ENCODE measurements at regions not wholly inside any gene's neighbourhood (a gene's known extent, or its start where the extent isn't known, plus 50 kb on each side); places are given as distances from the start of the nearest gene placed in this dataset.

GRCh38 chr14:55840821-55841220 is 260.8 kb downstream of the KTN1 start:
- Histone ChIP-seq H3K9me3 (ENCODE audit: control insufficient read depth in 4 of 4, insufficient read depth in 3 of 4, low read length in 3 of 4) (no peaks in the 10 kb centered on the region), H3K27ac (ENCODE audit: low read depth in 1 of 2, low read length in 1 of 2) (peak overlapping the region in 1 of 2 donors; percentile 13), H3K36me3 (ENCODE audit: control insufficient read depth in 4 of 4, insufficient read depth in 4 of 4, low read length in 4 of 4) (no peaks in the 10 kb centered on the region), H3K4me1 (ENCODE audit: control insufficient read depth in 5 of 5, insufficient read depth in 5 of 5, low read length in 5 of 5) (no peaks in the 10 kb centered on the region), H3K9ac (ENCODE audit: insufficient read depth in 1 of 2, low read length in 2 of 2) (no peak overlapping the region), H3K27me3 (ENCODE audit: control insufficient read depth in 3 of 3, insufficient read depth in 3 of 3, low read length in 2 of 3) (no peaks in the 10 kb centered on the region), H3K4me3 (no peak overlapping the region)
- no peak for TF ChIP-seq CTCF (IDR thresholded peaks at IDR 0.05; ENCODE audit: control extremely low read depth, extremely low read depth)
- DNase-seq (no peak), ATAC-seq (ENCODE audit: insufficient read depth, low FRiP score) (no peak)
- 94 to 99% methylated on average over 6 of the region's 6 CpGs for WGBS, 2 donors

DNA sequence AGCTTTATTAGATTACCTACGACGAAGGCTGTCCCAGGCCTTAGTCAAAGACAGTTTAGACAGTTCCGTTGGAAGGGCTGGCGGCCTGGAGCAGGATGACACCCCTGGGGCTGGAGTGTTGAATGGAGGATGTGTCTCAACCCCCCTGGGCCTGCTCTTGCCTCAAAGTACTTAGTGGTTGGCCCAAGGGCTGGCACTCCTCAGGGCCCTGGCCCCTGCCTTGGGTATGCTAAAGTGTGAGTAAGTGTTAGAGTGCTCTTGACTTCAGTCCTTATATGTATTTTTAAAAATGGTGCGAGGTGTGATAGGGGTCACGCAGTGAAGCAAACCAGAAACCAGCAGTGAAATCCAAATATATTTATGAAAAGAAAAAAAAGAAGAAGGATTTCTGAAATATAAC is 261.6 kb downstream of the KTN1 start:
- Histone ChIP-seq H3K27ac (ENCODE audit: low read depth in 1 of 2, low read length in 1 of 2) (no peak overlapping the region), H3K9ac (ENCODE audit: insufficient read depth in 1 of 2, low read length in 2 of 2) (no peak overlapping the region), H3K36me3 (ENCODE audit: control insufficient read depth in 4 of 4, insufficient read depth in 4 of 4, low read length in 4 of 4) (no peaks in the 10 kb centered on the region), H3K27me3 (ENCODE audit: control insufficient read depth in 3 of 3, insufficient read depth in 3 of 3, low read length in 2 of 3) (no peaks in the 10 kb centered on the region), H3K4me3 (no peak overlapping the region), H3K9me3 (ENCODE audit: control insufficient read depth in 4 of 4, insufficient read depth in 3 of 4, low read length in 3 of 4) (no peaks in the 10 kb centered on the region), H3K4me1 (ENCODE audit: control insufficient read depth in 5 of 5, insufficient read depth in 5 of 5, low read length in 5 of 5) (no peaks in the 10 kb centered on the region)
- DNase-seq = no peak
- no peak for TF ChIP-seq CTCF (IDR thresholded peaks at IDR 0.05; ENCODE audit: control extremely low read depth, extremely low read depth)
- 66 to 81% methylated on average over 6 of the region's 6 CpGs for WGBS, 2 donors
- no peak for ATAC-seq (ENCODE audit: insufficient read depth, low FRiP score)

- H3K4me3 ChIP-seq = no peak overlapping the region
- no peaks in the 10 kb centered on the region for H3K27me3 ChIP-seq (ENCODE audit: control insufficient read depth in 3 of 3, insufficient read depth in 3 of 3, low read length in 2 of 3)
- no peaks in the 10 kb centered on the region for H3K4me1 ChIP-seq (ENCODE audit: control insufficient read depth in 5 of 5, insufficient read depth in 5 of 5, low read length in 5 of 5)
- DNase-seq = no peak
- no peak overlapping the region for H3K9ac ChIP-seq (ENCODE audit: insufficient read depth in 1 of 2, low read length in 2 of 2)
- H3K9me3 ChIP-seq (ENCODE audit: control insufficient read depth in 4 of 4, insufficient read depth in 3 of 4, low read length in 3 of 4) = no peaks in the 10 kb centered on the region
- no peak overlapping the region for H3K27ac ChIP-seq (ENCODE audit: low read depth in 1 of 2, low read length in 1 of 2)
- WGBS, 2 donors = 63 to 65% methylated on average over 8 of the region's 8 CpGs
- no peaks in the 10 kb centered on the region for H3K36me3 ChIP-seq (ENCODE audit: control insufficient read depth in 4 of 4, insufficient read depth in 4 of 4, low read length in 4 of 4)
- TF ChIP-seq CTCF (IDR thresholded peaks at IDR 0.05; ENCODE audit: control extremely low read depth, extremely low read depth) = no peak
- ATAC-seq (ENCODE audit: insufficient read depth, low FRiP score) = no peak
These were observed 263.9 kb downstream of the KTN1 start for GRCh38 chr14:55843718-55844403.

All from lung (tissue), 11 donors.